BLaER1 (cell line): ENCODE measurements at regions not wholly inside any gene's neighbourhood (a gene's known extent, or its start where the extent isn't known, plus 50 kb on each side); places are given as distances from the start of the nearest gene placed in this dataset.

Experiments
- H3K27ac ChIP-seq: shearing (Covaris generic); formaldehyde crosslinking; 2 replicates; pipeline ENCODE4 v1.8.1; 2022
- H3K27me3 ChIP-seq: shearing (Covaris generic); formaldehyde crosslinking; 2 replicates; pipeline ENCODE4 v1.8.1; 2022
- H3K36me3 ChIP-seq: shearing (Covaris generic); formaldehyde crosslinking; 2 replicates; pipeline ENCODE4 v1.8.1; 2022
- H3K4me1 ChIP-seq: shearing (Covaris generic); formaldehyde crosslinking; 2 replicates; pipeline ENCODE4 v1.8.1; 2022
- H3K4me2 ChIP-seq: shearing (Covaris generic); formaldehyde crosslinking; 2 replicates; pipeline ENCODE4 v1.8.1; 2022
- H3K4me3 ChIP-seq: shearing (Covaris generic); formaldehyde crosslinking; 2 replicates; pipeline ENCODE4 v1.8.1; 2022
- H3K9ac ChIP-seq: shearing (Covaris generic); formaldehyde crosslinking; 2 replicates; pipeline ENCODE4 v1.8.1; 2022
- H3K9me3 ChIP-seq: shearing (Covaris generic); formaldehyde crosslinking; 2 replicates; pipeline ENCODE4 v1.8.1; 2022
- H4K20me1 ChIP-seq: shearing (Covaris generic); formaldehyde crosslinking; 2 replicates; pipeline ENCODE4 v1.8.1; 2022
- Cebpa-rat ChIP-seq: shearing (Covaris generic); IDR thresholded peaks from 2 replicates; pipeline ENCODE4 v1.8.1; 2022

DNA sequence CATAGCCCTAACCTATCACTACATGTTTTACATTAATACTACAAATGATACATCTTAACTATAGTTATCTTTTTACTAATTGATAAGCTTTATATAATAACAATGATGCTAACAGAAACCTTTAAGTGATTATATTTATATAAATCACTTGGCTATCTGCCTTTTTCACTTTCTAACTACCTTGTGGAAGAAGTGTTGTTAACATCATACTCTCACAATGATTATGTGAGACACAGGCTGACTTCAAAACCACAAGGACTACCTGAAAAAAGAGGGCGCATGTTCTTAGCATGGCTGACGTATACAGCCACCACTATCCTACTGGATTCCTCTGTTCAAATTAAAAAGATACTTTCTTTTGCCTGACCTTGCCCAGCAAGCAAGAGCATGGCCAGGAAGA is 135.3 kb upstream of the SOX5 start:
- Histone ChIP-seq H3K27ac (no peak overlapping the region), H3K4me1 (no peaks in the 10 kb centered on the region), H4K20me1 (no peaks in the 10 kb centered on the region), H3K27me3 (no peaks in the 10 kb centered on the region), H3K9ac (no peak overlapping the region), H3K36me3 (no peaks in the 10 kb centered on the region), H3K4me3 (no peak overlapping the region), H3K9me3 (no peaks in the 10 kb centered on the region), H3K4me2 (no peak overlapping the region)
- no peak for TF ChIP-seq Cebpa-rat

DNA sequence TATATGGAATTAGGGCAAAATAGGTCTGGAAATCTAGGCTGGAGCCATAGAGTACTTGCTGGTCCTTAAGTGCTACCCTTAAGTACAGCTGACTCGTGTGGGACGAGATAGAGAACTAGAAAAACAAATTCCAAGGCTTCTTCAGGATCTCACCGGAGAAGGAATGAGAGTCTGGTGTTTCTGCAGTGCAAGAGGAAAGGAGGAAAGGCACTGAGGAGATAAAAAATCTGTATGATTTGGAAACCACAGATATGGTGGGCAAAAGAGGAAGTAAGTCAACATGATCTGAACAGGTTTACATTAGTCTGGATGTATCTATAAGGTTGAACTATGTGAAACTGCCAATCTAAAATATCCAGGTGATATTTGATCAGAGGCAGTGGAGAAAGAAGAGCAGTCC is 134.4 kb upstream of the SOX5 start:
- H4K20me1 ChIP-seq: no peaks in the 10 kb centered on the region
- no peak overlapping the region for H3K4me3 ChIP-seq
- no peaks in the 10 kb centered on the region for H3K27me3 ChIP-seq
- no peak overlapping the region for H3K4me2 ChIP-seq
- H3K4me1 ChIP-seq: no peaks in the 10 kb centered on the region
- H3K9me3 ChIP-seq: no peaks in the 10 kb centered on the region
- H3K27ac ChIP-seq: no peak overlapping the region
- no peaks in the 10 kb centered on the region for H3K36me3 ChIP-seq
- no peak for TF ChIP-seq Cebpa-rat
- H3K9ac ChIP-seq: no peak overlapping the region

DNA sequence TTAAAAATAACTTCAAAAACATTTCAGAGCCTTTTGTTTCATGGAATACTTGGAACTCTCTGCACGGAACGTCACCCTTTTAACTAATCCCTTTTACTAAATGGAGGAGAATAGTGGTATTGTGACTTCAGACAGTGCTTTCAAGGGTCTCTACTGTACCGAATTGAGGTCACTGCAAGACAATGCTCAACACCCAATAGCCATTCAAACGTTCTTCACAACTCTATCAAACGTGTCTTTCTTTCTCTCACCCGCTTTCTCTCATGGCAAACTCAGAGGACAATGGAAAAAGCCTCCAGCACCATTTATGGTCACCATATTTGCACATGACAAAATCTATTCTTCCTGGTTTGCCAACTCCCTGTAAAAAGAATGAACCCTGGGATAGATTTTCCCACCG is 132.1 kb upstream of the SOX5 start:
- no peak overlapping the region for H3K4me2 ChIP-seq
- no peak overlapping the region for H3K9ac ChIP-seq
- no peak overlapping the region for H3K4me3 ChIP-seq
- no peaks in the 10 kb centered on the region for H3K36me3 ChIP-seq
- H3K9me3 ChIP-seq: no peaks in the 10 kb centered on the region
- no peak overlapping the region for H3K27ac ChIP-seq
- no peaks in the 10 kb centered on the region for H4K20me1 ChIP-seq
- no peak for TF ChIP-seq Cebpa-rat
- H3K27me3 ChIP-seq: no peaks in the 10 kb centered on the region
- H3K4me1 ChIP-seq: no peaks in the 10 kb centered on the region

DNA sequence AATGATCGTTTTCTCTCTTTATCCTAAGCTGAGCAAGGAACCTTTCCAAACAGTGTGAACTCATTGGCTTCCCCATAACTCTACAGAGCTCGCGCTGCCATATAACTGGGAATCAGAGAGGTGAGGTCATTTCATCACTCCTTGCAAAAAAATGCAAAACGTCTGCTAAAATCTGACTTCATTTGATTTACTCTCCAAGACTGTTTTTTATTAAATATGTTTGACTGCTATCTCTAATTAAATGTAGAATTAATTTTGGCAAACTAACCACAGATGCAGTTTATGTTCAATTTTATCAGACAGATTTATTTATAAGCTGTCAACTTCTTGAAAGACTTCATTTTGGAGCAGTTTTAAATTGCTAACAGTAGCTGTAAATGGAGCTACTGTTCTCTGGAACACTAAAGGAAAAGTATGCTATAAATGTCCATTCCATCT is 131.6 kb upstream of the SOX5 start:
- no peak for TF ChIP-seq Cebpa-rat

DNA sequence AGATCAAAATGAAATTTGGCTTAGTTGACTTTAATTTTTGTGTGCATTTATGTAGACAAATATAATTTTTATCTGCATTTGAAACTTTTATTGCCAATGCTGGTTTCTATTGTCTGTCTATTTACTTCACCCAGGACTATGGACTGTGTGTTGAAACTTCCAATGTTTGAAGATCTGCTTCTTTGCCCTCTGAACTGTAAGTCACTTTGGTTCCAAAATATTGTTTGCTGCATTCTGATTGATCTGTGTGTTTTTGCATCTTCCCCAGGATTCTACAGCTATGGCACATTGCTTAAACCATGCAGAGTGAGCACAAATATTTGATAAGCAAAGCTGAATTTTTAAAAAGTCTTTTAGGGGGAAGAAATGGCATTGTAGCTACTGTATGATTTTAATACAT is 131.0 kb upstream of the SOX5 start:
- no peak overlapping the region for H3K4me3 ChIP-seq
- no peak overlapping the region for H3K4me2 ChIP-seq
- H3K9me3 ChIP-seq: no peaks in the 10 kb centered on the region
- no peak for TF ChIP-seq Cebpa-rat
- no peak overlapping the region for H3K27ac ChIP-seq
- H4K20me1 ChIP-seq: no peaks in the 10 kb centered on the region
- H3K27me3 ChIP-seq: no peaks in the 10 kb centered on the region
- no peak overlapping the region for H3K9ac ChIP-seq
- H3K36me3 ChIP-seq: no peaks in the 10 kb centered on the region
- H3K4me1 ChIP-seq: no peaks in the 10 kb centered on the region

More for the DNA sequence above, 131.6 kb upstream of the SOX5 start:
- Histone ChIP-seq H4K20me1 (no peaks in the 10 kb centered on the region), H3K9me3 (no peaks in the 10 kb centered on the region), H3K27me3 (no peaks in the 10 kb centered on the region), H3K4me1 (no peaks in the 10 kb centered on the region), H3K4me3 (no peak overlapping the region), H3K36me3 (no peaks in the 10 kb centered on the region), H3K27ac (no peak overlapping the region), H3K9ac (no peak overlapping the region), H3K4me2 (no peak overlapping the region)

DNA sequence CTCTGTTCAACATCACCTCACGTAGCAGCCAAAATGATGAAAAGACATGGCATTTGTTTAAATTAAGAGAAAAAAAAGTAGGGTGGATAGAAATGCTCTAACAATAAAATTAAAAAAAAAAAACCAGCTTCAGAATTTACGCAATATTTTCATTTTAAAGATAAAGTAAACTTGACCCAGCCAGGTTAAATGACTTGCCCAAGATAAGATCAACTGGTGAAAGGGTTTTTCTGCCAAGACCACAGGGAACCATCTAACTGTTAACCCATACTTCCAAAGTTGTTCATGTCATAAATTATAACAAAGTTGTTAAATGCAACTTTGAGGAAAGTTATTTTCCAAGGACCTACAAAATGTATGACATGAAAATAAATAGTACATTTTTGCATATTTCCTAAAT is 129.6 kb upstream of the SOX5 start:
- no peak for TF ChIP-seq Cebpa-rat
- no peak overlapping the region for H3K4me2 ChIP-seq
- no peaks in the 10 kb centered on the region for H4K20me1 ChIP-seq
- H3K4me1 ChIP-seq: no peaks in the 10 kb centered on the region
- no peaks in the 10 kb centered on the region for H3K9me3 ChIP-seq
- H3K27ac ChIP-seq: no peak overlapping the region
- H3K4me3 ChIP-seq: no peak overlapping the region
- no peak overlapping the region for H3K9ac ChIP-seq
- no peaks in the 10 kb centered on the region for H3K36me3 ChIP-seq
- H3K27me3 ChIP-seq: no peaks in the 10 kb centered on the region

DNA sequence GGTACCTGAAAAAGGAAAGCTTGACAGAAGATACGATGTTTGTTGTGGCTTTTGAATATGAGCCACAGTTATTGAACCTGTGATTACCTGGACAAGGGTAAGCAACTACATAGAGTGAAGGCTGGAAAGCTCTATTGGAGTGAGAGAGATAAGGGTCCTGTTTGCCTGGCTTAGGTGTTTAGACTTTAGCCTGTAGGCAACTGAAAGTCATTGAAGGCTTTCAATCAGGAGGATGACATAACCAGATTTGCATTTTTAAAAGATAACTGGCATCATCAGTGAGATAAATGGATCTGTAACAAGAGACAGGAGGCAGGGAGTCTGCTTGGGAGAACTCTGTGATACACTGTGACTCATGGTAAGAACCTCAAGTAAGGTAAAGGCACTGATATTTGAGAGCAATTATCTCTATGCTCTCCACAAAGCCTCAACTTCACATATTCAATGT is 128.9 kb upstream of the SOX5 start:
- Histone ChIP-seq H4K20me1 (no peaks in the 10 kb centered on the region), H3K9ac (no peak overlapping the region), H3K36me3 (no peaks in the 10 kb centered on the region), H3K27me3 (no peaks in the 10 kb centered on the region), H3K27ac (no peak overlapping the region), H3K4me1 (no peaks in the 10 kb centered on the region), H3K4me2 (no peak overlapping the region), H3K4me3 (no peak overlapping the region), H3K9me3 (no peaks in the 10 kb centered on the region)
- no peak for TF ChIP-seq Cebpa-rat

DNA sequence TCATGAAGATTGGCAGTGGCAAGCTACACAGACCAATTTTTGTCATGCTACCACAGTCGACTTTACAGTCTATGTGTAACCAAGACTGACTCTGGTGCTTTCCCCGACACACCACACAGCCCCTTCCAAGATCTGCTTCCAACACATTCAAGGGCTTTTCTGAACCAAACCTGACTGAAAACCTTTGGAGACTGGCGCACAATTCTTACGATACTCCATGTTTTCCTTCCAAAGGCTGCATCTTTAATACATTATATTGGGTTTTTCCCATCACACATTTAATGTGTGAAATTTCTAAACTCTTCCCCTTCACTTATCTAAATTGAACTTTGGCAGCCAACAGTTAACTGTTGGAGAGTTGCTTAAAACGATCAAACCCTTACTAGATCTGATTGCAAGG is 127.7 kb upstream of the SOX5 start:
- Histone ChIP-seq H4K20me1 (no peaks in the 10 kb centered on the region), H3K36me3 (no peaks in the 10 kb centered on the region), H3K27me3 (no peaks in the 10 kb centered on the region), H3K4me1 (no peaks in the 10 kb centered on the region), H3K27ac (no peak overlapping the region), H3K4me3 (no peak overlapping the region), H3K9ac (no peak overlapping the region), H3K9me3 (no peaks in the 10 kb centered on the region), H3K4me2 (no peak overlapping the region)
- TF ChIP-seq Cebpa-rat: no peak

DNA sequence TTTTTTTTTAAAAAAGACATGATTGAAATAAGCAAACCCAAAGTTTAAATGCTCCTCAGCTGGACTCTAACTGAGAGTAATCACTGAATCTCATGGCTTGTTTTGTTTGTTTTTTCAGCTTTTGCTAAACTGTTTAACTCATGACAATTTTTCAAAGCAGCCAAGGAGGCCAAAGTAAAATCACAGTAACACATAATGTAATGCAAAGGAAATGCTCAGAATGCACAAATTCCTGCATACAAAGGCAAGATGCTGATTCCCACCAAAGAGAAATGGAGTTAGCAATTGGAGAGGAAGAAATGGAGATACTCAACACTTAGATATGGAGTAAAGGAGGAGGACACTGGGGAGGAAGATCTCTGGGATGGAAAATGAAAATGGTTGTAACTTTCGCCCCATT is 126.2 kb upstream of the SOX5 start:
- Histone ChIP-seq H3K27me3 (no peaks in the 10 kb centered on the region), H3K27ac (no peak overlapping the region), H3K36me3 (no peaks in the 10 kb centered on the region), H3K9ac (no peak overlapping the region), H3K4me1 (no peaks in the 10 kb centered on the region), H4K20me1 (no peaks in the 10 kb centered on the region), H3K9me3 (no peaks in the 10 kb centered on the region), H3K4me3 (no peak overlapping the region), H3K4me2 (no peak overlapping the region)
- TF ChIP-seq Cebpa-rat: no peak

DNA sequence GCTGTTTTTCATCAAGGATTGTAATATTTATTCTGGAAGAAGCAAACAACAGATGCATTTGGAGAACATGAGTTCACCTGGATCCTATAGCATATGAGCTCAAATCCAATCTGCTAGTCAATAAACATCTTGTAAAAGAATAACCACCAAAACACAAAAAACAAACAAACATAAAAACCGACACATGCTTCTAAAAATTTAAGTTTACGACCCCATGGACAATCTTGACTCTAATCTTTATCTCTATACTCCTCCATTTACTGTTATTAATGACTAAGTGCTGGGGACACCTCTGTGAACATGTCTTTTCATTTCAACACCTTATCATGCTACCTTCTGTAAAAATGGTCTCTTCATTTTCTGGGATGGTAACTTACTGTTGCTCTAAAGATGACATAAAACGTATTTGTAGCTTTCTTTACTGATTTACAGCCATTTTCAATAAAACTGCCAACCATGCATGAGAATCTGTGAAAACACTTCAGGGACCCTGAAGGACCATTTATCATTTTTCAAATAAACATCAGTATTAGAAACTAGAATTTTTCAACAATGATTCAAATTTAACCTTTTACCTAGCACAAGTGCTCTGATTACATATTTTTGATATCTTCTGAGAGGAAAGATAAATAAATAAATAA is 123.8 kb upstream of the SOX5 start:
- Histone ChIP-seq H3K4me3 (no peak overlapping the region), H3K9ac (no peak overlapping the region), H3K27me3 (no peaks in the 10 kb centered on the region), H4K20me1 (no peaks in the 10 kb centered on the region), H3K9me3 (no peaks in the 10 kb centered on the region), H3K4me2 (no peak overlapping the region), H3K36me3 (no peaks in the 10 kb centered on the region), H3K4me1 (no peaks in the 10 kb centered on the region), H3K27ac (no peak overlapping the region)
- TF ChIP-seq Cebpa-rat: no peak

DNA sequence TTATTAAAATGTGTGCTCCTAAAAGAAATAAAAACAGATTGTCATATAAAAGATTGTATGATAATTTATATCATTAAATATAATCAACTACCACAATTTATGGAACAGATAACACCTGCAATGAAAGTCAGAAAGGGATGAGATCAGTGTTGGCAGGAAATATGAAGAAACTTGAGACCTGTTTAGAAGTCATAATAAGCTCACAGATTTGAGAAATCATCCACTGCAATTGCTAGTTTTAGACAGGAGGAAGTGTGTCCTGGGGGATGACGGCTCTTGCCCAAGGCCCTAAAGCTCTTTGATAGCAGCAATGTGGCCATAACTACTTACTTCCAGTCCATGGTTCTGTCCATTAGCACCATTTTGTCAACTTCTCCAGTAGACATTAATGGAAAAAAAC is 122.8 kb upstream of the SOX5 start:
- Histone ChIP-seq H3K9ac (no peak overlapping the region), H3K36me3 (no peaks in the 10 kb centered on the region), H4K20me1 (no peaks in the 10 kb centered on the region), H3K9me3 (no peaks in the 10 kb centered on the region), H3K27ac (no peak overlapping the region), H3K4me1 (no peaks in the 10 kb centered on the region), H3K4me2 (no peak overlapping the region), H3K27me3 (no peaks in the 10 kb centered on the region), H3K4me3 (no peak overlapping the region)
- TF ChIP-seq Cebpa-rat: no peak
